Psoas muscle (tissue), 7 donors: ENCODE measurements at regions not wholly inside any gene's neighbourhood (a gene's known extent, or its start where the extent isn't known, plus 50 kb on each side); places are given as distances from the start of the nearest gene placed in this dataset.

Source experiments
- ATAC-seq, 4 donors: fragments of 200-7000 bp; cut with Tn5 transposase; one replicate each; pipeline ENCODE4 v1.9.1; 2020; ENCODE audit warnings: moderate library complexity in 3 of 4, mild to moderate bottlenecking in 2 of 4
- DNase-seq, 2 donors: peaks; one replicate each; pipeline ENCODE4 v3.0.0-alpha.2; 2020
- H3K27ac ChIP-seq: fragments of 200-600 bp; one replicate; pipeline ENCODE4 v1.8.0; 2022
- H3K27me3 ChIP-seq, 3 donors: fragments of 200-600 bp in 1 of 3; one replicate each; pipeline versions ENCODE4 v1.6.1 to v1.8.0; 2013 to 2022; ENCODE audit warnings: low read length in 2 of 3, mild to moderate bottlenecking in 2 of 3, moderate library complexity in 1 of 3; ENCODE audit not compliant: insufficient read depth in 3 of 3
- H3K36me3 ChIP-seq, 2 donors: fragments of 200-600 bp in 1 of 2; one replicate each; pipeline versions ENCODE4 v1.6.1 to v1.8.0; 2013 to 2022; ENCODE audit warnings: low read depth in 1 of 2, mild to moderate bottlenecking in 1 of 2, moderate library complexity in 1 of 2; ENCODE audit not compliant: insufficient read depth in 1 of 2
- H3K4me1 ChIP-seq: fragments of 200-600 bp; one replicate; pipeline ENCODE4 v1.8.0; 2022
- H3K4me3 ChIP-seq: fragments of 200-600 bp; one replicate; pipeline ENCODE4 v1.8.0; 2022; ENCODE audit warnings: mild to moderate bottlenecking
- H3K9me3 ChIP-seq: fragments of 200-600 bp; one replicate; pipeline ENCODE4 v1.8.0; 2022
- WGBS, 3 donors: extraction: QIAGEN DNeasy Blood & Tissue Kit; methylation state at CpG; one replicate each; pipeline versions ENCODE4 v1.1.6 to v1.1.7; 2013; 5-methylcytosine and 5-hydroxymethylcytosine counted together
- intact Hi-C, 2 donors: fragments of 100-400 bp; cut with DNase I; formaldehyde crosslinking; loops; one replicate each; pipeline versions ENCODE4 v1.11.0 to v1.14.2; 2022
- TF ChIP-seq, protein P1 (sequence below): fragments of 200-600 bp; IDR thresholded peaks from one replicate; pipeline ENCODE4 v1.8.0; 2022; ENCODE audit warnings: antibody characterized with exemption
- donor health status: healthy with polysubstance abuse.
- donor health status: DM: no; HTN: no; CAD: no; lungs with moderate emphysema.
- donor health status: Bipolar disorder and iron deficiency.
- donor health status: healthy.
- donor health status: DM: yes; HTN: yes; CAD: no.
- donor health status: DM: no; HTN: no; CAD: no.
- donor health status: DM: yes; HTN: yes; CAD: no.

GRCh38 chr20:1721687-1722512 lies 64.3 kb upstream of the SIRPG start:
- DNase-seq (no peak), ATAC-seq (no peak)
- 46 to 57% (median 54%) methylated on average over 6 of the region's 6 CpGs for WGBS, 3 donors
- Histone ChIP-seq H3K4me1 (no peaks in the 10 kb centered on the region), H3K4me3 (no peak overlapping the region), H3K27me3 (peaks cover 0 to 3% (median 0%) of the 10 kb centered on the region in 3 donors), H3K36me3 (no peaks in the 10 kb centered on the region), H3K9me3 (no peaks in the 10 kb centered on the region), H3K27ac (no peak overlapping the region)
- intact Hi-C loops, result loop anchor here in 1 of 2 donors (10.0 kb wide), 1 partner anchor 57 kb away; no protein-coding TSS in a partner anchor
- TF ChIP-seq, protein P1, sequence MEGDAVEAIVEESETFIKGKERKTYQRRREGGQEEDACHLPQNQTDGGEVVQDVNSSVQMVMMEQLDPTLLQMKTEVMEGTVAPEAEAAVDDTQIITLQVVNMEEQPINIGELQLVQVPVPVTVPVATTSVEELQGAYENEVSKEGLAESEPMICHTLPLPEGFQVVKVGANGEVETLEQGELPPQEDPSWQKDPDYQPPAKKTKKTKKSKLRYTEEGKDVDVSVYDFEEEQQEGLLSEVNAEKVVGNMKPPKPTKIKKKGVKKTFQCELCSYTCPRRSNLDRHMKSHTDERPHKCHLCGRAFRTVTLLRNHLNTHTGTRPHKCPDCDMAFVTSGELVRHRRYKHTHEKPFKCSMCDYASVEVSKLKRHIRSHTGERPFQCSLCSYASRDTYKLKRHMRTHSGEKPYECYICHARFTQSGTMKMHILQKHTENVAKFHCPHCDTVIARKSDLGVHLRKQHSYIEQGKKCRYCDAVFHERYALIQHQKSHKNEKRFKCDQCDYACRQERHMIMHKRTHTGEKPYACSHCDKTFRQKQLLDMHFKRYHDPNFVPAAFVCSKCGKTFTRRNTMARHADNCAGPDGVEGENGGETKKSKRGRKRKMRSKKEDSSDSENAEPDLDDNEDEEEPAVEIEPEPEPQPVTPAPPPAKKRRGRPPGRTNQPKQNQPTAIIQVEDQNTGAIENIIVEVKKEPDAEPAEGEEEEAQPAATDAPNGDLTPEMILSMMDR, result no peak

DNA sequence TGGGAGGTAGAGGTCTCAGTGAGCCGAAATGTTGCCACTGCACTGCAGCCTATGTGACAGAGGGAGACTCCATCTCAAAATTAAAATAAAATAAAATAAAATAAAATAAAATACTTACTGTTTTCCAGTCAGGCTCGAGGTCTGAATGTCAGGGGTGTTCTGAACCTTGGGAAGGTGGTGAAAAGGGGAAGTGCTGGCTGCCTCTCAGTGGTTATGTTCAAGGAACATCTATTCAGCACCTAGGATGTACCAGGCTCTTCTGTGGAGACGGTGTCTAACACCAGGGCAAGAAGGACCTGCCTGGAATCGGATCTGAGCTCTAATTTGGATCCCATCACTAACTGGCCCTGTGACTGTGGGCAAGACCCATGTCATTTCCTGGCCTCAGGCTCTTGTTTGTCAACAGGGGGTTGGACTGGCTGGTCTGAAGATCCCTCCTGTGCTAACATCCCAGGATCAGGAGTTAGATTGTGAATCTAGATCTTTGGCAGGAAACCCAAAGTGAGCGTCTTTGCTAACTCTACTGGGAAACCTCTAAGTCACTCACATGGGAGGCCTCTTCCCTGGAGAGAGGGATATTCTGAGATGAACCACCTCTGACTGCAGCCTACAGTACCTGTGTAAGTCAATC lies 63.4 kb upstream of the SIRPG start:
- Histone ChIP-seq H3K27ac (no peak overlapping the region), H3K27me3 (peaks cover 0 to 3% (median 0%) of the 10 kb centered on the region in 3 donors), H3K9me3 (no peaks in the 10 kb centered on the region), H3K36me3 (no peaks in the 10 kb centered on the region), H3K4me1 (no peaks in the 10 kb centered on the region), H3K4me3 (no peak overlapping the region)
- ATAC-seq, result no peak
- TF ChIP-seq, protein P1, result no peak
- 62 to 71% (median 64%) methylated on average over 5 of the region's 5 CpGs for WGBS, 3 donors
- no peak for DNase-seq
- intact Hi-C loops, result loop anchor here in 1 of 2 donors (10.0 kb wide), 1 partner anchor 56 kb away; no protein-coding TSS in a partner anchor

DNA sequence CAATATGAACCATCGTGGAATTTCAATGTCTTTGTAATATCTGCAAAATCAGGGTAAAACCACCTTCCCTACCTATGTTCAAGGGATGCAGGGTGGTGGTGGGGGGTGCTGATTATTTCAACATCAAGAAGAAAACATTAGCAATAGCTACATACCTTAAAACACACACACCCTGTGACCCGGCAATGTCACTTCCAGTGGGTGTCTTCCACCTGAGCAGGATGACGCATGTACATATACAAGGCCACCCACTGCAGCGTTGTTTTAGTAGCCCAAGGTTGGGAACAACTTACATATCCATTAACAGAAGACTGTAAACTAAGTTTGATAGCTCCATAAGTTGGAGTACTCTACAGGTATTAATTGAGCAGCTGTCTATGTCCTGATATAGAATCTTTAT lies 62.6 kb upstream of the SIRPG start:
- Histone ChIP-seq H3K9me3 (no peaks in the 10 kb centered on the region), H3K4me3 (no peak overlapping the region), H3K27me3 (peaks cover 0 to 3% (median 0%) of the 10 kb centered on the region in 3 donors), H3K4me1 (no peaks in the 10 kb centered on the region), H3K27ac (no peak overlapping the region), H3K36me3 (no peaks in the 10 kb centered on the region)
- ATAC-seq, result no peak
- intact Hi-C loops, result loop anchor here in 1 of 2 donors (10.0 kb wide), 1 partner anchor 55 kb away; no protein-coding TSS in a partner anchor
- DNase-seq, result no peak
- TF ChIP-seq, protein P1, result no peak
- 92 to 96% (median 95%) methylated on average over 4 of the region's 4 CpGs for WGBS, 3 donors

DNA sequence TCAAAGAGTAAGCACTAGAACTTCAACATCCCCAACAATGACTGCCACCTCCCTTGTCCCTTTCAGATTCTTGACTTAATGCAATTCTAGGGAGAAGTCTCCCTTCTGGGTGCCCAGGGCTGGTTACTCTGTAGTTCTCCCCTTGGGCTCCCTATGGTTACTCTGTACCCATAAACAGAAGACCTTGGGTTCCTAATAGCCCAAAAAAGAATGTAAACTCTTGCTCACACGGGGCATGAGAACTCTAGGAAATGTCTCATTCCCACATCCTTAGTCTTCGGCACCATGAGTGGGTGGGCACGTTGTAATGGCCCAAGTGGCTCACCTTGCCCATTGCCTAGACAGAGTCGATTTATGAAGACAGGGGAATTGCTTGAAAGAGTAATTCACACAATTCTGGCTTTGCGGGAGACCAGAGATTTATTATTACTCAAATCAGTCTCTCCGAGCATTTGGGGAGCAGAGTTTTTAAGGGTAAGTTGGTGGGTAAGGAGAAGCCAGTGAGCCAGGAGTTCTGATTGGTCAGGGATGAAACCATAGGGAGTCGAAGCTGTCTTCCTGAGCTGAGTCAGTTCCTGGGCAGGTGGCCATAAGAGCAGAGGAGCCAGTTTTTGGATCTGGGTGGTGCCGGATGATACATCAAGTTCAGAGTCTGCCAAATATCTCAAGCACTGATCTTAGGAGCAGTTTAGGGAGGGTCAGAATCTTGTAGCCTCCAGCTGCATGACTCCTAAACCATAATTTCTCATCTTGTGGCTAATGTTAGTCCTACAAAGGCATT lies 61.2 kb upstream of the SIRPG start:
- no peak for ATAC-seq
- 55 to 58% (median 58%) methylated on average over 8 of the region's 8 CpGs for WGBS, 3 donors
- DNase-seq, result peak; percentile 68 to 73

More for the DNA sequence above, 61.2 kb upstream of the SIRPG start:
- Histone ChIP-seq H3K9me3 (no peaks in the 10 kb centered on the region), H3K27ac (no peak overlapping the region), H3K4me1 (no peaks in the 10 kb centered on the region), H3K27me3 (peaks cover 0 to 3% (median 0%) of the 10 kb centered on the region in 3 donors), H3K36me3 (no peaks in the 10 kb centered on the region), H3K4me3 (no peak overlapping the region)
- TF ChIP-seq, protein P1, result no peak
- intact Hi-C loops, result no loop called here
